WI38 (cell line): ENCODE measurements at regions not wholly inside any gene's neighbourhood (a gene's known extent, or its start where the extent isn't known, plus 50 kb on each side); places are given as distances from the start of the nearest gene placed in this dataset.

ENCODE experiments used
- H3K4me3 ChIP-seq: 2 replicates; pipeline ENCODE4 v1.5.1; 2011; ENCODE audit warnings: low read depth, mild to moderate bottlenecking, control low read depth, low read length
- TF ChIP-seq, protein P1 (sequence below): IDR thresholded peaks from 2 replicates; pipeline ENCODE4 v1.5.1; 2012; ENCODE audit warnings: low read depth, mild to moderate bottlenecking, control low read depth, low read length

DNA sequence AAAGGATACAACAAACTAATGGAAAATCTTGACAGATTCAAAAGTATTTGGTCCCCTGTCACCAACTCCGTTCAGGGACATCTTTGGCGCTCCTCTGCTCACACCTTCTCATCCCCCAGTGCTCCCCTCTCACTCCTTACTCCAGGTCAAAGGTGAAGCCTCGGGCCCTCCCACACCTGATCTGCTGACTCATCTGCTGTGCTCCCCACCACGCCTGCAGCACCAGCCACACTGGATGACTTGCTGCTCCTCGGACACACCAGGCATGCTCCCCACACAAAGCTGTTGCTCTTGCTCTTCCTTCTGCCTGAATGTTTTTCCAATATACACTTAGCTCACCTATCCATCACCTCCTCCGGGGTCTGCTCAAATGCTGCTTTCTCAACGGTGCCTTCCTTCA, 123.4 kb downstream of the ESM1 start:
- H3K4me3 ChIP-seq = no peak overlapping the region
- TF ChIP-seq, protein P1, sequence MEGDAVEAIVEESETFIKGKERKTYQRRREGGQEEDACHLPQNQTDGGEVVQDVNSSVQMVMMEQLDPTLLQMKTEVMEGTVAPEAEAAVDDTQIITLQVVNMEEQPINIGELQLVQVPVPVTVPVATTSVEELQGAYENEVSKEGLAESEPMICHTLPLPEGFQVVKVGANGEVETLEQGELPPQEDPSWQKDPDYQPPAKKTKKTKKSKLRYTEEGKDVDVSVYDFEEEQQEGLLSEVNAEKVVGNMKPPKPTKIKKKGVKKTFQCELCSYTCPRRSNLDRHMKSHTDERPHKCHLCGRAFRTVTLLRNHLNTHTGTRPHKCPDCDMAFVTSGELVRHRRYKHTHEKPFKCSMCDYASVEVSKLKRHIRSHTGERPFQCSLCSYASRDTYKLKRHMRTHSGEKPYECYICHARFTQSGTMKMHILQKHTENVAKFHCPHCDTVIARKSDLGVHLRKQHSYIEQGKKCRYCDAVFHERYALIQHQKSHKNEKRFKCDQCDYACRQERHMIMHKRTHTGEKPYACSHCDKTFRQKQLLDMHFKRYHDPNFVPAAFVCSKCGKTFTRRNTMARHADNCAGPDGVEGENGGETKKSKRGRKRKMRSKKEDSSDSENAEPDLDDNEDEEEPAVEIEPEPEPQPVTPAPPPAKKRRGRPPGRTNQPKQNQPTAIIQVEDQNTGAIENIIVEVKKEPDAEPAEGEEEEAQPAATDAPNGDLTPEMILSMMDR = no peak

- TF ChIP-seq, protein P1 = no peak
- no peak overlapping the region for H3K4me3 ChIP-seq
Measured at GRCh38 chr5:54861212-54861894, 124.0 kb downstream of the ESM1 start.

DNA sequence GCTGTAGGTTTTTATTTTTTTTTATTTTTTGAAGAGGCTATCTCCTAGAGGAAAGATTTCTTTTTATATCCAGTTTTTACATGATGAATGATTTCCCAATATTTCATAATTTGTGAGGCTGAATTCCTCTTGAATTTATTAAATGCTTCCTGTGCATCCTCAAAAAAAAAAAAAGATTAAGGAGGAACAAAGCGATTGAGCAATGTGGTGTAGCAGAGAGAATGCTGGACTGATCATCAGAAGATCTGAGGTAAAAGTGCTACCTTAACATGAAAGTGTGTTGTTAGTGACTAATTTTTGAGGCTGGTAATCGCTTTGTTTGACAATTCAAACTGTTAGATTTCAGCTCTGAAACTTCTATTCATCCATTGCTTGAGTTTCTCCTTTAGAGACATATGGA, 125.1 kb downstream of the ESM1 start:
- H3K4me3 ChIP-seq = no peak overlapping the region
- TF ChIP-seq, protein P1 = no peak

DNA sequence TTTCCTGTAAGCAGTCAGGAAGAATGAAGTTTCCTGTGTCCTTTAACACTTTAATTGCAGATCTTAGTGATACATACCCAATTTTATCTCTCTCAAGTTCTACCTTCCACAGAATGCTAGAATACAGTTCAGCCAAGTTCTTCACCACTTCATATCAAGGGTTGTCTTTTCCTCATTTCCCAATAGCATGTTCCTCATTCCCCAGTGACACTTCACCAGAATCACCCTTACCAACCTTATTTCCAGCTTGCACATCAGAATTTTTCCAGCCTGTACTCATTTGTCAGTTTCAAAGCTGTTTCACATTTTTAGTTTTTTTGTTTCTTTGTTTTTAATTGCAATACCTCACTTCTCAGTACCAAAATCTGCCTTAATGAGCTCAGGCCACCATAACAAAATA, 126.1 kb downstream of the ESM1 start:
- TF ChIP-seq, protein P1 = no peak
- H3K4me3 ChIP-seq = no peak overlapping the region

DNA sequence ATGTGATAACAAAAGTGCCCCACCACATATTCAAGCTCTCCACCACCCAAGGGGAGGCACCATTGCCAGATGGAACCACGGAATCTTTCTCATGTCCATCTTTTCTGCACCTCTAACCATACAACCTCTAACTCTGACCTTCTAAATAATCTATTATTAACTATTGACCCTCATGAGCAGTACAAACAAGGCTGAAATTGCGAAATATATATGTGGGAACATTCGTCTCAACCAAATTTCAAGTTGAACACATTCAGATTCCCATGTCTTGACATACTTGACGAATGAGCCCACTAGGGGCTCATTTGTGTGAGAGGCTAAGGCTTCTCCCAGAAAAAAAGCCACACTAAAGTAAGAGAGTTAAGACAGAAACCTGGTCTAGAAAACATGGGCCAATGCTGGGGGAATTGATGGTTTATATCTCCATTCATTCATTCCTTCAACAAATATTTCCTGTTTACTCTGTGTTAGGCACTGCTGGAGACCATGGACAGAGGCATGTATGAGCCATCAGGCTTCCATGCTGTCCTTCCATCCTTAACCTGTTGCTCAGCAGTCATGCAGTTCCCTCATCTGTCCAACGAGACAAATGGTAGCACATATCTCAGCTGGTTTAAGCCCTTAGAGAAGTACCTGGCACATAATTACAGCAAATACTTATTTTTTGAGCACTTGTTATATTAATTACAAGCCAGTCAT, 130.4 kb downstream of the ESM1 start:
- H3K4me3 ChIP-seq = no peak overlapping the region
- TF ChIP-seq, protein P1 = no peak

DNA sequence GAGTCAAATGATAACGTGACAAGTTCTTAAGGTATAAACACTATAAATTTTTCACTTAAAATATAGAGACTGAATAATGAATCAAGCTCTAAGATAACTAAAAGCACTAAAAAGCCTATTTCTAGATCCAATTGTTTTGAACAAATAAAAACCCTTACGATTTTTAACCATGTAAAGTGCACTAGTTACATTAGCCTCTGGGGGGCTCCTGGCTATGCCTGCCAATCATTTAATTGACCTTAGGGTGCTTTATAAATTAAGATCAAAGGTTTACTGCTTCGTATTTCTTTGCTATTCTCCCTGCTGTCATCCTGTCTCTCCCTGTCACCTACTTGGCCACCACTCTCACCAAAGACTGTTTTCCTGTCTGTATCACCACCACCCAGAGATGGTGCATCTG, 133.4 kb downstream of the ESM1 start:
- H3K4me3 ChIP-seq = no peak overlapping the region
- TF ChIP-seq, protein P1 = no peak

DNA sequence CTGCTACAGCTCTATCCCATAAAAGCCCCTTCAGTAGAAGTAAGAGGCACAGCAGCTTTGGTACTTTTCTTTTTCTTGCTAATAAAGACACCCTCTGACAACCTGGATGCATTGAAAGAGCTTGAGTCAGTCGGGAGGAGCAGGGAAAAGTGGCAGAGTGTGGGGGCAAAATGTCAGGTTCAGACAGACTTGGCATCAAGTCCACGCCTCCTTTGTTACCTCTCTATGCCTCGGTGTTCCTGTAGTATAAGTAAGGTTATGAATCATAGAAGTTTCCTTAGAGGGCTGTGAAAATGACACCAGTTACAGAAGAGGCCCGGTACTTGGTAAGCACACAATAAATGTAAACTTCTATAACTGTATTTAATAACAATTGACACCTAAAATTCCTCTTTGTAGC, 133.9 kb downstream of the ESM1 start:
- TF ChIP-seq, protein P1 = no peak
- no peak overlapping the region for H3K4me3 ChIP-seq
